HG02884 (cell line): ENCODE measurements at regions not wholly inside any gene's neighbourhood (a gene's known extent, or its start where the extent isn't known, plus 50 kb on each side); places are given as distances from the start of the nearest gene placed in this dataset.

Source experiments
- ATAC-seq: cut with Tn5 transposase; IDR thresholded peaks from one replicate; pipeline ENCODE4 v1.9.1; 2021; ENCODE audit warnings: mild to moderate bottlenecking, moderate library complexity; ENCODE audit not compliant: unreplicated experiment

DNA sequence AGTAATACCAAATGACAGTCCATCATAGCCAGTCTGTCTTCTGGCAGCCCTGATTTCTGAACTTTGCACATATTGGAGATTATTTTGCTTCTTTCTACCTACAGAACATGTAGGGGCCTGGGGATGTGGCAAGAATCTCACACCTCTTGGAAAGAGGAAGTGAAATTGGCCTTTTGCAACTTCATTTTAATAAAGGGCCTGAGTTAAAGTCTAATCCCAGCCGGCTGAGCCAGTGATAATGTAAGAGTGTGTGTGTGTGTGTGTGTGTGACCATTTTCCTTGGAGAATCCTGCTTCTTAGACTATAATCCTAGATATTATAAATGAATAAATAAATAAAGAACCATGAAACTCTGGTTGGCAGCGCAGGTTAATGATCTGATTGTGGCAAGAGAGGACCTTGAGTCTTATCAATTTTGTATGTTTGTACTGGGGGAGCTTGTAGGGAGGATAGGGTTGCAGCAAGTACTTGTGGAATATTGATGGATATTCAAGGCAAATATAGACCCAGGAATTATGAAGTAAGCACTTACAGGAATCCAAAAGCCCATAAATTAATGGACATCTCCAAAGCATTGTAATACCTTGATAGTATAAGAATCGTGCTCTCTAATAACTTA, 233.2 kb upstream of the AMIGO2 start:
- ATAC-seq: peak; percentile 75

DNA sequence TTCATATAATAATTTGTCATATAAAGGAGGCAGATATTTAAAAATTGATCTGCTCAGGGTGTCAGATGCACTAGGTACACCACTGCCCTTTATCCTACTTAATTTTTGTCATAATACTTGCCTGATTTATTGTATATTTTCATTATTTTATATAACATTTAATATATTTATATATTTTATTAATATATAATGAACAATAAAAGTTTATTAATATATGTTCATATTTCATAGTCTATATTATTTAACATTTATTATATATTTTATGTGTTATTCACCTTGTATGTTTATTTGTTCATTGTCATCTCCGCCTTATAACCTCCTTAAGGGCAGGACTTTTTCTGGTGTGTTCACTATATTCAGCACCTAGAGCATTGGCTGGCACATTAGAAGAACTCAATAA, 232.4 kb upstream of the AMIGO2 start:
- ATAC-seq: no peak

DNA sequence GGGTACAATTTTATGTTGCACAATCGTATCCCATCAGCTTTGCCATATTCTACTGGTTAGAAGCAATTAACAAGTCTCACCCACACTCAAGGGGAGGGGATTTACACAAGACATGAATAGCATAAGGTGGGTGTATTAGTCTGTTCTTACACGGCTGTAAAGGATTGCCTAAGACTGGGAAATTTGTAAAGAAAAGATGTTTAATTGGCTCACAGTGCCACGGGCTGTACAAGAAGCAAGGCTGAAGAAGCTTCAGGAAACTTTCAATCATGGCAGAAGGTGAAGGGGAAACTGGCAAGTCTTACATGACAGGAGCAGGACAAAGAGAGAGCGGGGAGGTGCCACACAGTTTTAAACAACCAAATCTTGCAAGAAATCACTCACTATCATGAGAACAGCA, 231.8 kb upstream of the AMIGO2 start:
- no peak for ATAC-seq

DNA sequence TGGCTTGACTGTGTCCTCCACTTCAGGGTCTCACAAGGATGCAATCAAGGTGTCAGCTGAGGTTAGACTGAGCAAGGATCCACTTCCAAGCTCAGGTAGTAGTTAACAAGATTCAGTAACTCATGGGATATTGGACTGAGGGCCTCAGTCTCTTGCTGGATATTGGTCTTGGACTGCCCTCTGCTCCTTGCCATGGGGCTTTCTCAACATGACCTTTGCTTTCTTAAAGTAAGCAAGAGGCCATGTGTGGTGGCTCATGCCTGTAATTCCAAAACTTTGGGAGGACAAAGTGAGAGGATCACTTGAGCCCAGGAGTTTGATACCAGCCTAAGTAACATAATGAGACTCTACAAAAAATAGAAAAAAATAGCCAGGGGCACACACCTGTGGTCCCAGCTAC, 231.3 kb upstream of the AMIGO2 start:
- ATAC-seq: no peak

DNA sequence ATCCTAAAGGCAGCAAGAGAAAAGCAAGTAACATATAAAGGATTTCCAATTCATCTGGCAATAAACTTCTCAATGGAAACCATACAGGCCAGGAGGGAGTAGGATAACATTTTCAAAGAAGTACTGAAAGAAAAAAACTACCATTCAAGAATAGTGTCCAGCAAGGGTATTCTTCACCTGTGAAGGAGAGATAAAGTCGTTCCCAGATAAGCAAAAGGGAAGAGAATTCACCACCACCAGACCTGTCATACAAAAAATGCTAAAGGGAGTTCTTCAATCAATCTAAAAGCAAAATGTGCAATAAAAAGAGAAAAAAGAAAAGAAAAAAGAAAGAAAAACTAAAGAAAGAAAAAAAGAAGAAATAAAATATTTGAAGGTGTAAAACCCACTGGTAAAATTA, 228.9 kb upstream of the AMIGO2 start:
- ATAC-seq: no peak

DNA sequence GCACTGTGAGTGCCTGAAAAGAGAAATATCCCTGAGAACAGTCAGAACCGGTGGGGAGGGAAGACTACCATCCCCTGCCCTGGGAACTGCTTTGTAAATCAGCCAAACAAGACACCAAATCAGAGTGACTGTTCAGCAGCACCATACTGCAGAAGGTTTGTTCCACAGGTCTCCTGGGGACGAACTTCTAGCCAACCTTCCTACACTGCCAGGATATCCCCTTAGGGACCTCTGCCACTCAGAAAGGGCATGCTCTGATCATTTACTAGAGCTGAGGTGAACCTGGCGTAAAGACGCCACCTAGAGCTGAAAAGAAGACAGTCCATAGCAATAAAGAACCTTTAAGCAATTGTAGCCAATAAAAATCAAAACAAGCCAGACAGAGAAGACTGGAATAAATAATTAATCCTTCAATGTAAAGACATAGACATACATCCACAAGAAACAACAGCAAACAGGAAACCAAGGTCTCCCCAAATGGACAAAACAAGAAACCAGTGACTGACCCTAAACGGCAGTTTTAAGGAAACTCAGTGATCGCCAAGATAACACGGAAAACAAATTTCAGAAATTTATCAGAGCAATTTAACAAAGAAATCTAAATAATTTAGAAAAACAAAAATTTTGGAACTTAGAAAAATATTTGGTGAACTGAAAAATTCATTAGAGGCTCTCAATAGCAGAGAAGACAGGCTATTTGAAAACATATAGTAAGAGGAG, 228.1 kb upstream of the AMIGO2 start:
- ATAC-seq: peak; percentile 75

DNA sequence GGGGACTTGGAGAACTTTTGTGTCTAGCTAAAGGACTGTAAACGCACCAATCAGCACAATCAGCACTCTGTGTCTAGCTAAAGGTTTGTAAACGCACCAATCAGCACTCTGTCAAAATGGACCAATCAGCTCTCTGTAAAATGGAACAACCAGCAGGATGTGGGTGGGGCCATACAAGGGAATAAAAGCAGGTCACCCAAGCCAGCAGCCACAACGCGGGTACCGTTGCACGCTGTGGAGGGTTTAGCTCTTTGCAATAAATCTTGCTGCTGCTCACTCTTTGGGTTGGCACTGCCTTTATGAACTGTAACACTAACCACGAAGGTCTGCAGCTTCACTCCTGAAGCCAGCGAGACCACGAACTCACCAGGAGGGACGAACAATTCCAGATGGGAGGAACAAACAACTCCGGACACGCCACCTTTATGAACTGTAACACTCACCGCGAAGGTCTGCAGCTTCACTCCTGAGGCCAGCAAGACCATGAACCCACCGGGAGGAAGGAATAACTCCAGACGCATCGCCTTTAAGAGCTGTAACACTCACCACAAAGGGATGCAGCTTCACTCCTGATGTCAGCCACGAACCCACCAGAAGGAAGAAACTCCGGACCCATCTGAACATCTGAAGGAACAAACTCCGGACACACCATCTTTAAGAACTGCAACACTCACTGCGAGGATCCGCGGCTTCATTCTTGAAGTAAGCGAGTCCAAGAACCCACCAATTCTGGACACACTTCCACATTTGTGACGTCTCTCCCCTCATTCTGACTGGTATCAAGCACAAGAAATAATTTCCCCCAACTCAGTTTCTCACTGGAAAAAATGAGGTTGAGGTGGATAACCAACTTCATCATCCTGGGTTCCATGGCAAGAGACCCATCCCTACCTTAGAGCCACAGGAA, 227.3 kb upstream of the AMIGO2 start:
- ATAC-seq: peak; percentile 16

DNA sequence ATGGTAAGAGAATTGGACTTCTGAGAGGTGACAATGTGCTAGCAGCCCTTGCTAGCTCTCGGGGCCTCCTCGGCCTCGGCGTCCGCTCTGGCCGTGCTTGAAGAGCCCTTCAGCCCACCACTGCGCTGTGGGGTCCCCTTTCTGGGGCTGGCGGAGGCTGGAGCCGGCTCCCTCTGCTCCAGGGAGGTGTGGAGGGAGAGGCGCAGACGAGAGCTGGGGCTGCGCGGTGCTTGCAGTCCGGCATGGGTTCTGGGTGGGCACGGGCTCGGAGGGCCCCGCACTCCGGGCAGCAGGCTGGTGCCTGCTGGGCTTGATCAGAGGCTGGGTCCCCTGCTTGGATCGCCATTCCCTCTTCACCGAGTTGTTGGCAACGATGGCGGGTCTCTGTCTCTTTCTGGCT, 226.4 kb upstream of the AMIGO2 start:
- ATAC-seq: no peak

DNA sequence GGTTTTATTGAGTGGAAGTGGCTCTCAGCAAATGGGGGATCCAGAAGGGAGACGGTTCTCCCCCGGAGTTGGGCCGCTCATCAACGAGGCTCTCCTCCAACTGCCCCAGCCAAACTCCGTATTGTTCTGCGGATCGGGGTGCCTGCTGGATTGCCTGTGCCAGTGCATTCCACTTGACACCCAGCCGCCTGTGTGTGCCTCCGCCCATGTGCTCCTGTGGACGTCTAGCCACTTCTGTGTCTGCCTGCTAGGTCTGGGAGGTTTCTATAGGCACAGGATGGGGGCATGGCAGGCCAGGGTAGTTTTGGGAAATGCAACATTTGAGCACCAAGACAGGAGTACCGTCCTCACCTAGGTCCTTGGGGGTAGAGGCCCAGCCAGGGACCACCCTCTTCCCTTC, 225.7 kb upstream of the AMIGO2 start:
- ATAC-seq: no peak

DNA sequence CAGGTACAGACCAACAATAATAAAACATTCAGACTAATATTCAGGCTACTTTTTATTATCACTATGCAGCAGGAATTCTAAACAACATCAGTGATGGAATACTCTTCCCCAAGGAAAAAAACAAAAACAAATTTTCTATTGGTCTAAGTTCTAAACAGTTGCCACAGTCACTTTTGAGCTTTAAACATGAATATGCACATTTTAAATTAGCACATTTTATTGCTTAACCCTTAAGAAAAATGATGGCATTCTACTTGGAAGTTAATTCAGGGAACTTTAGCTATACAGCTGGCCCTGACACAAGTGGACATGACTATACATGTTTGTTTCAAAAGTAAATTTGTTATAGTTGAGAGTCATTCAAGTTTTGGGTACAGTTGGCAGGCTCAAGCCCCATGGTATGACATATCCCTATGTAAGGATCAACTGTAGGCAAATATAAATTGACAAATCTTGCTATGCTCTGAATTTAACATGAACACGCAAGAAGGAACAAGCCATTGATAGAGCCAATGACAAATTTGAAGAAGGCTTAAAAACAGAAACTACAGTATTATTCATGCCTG, 224.3 kb upstream of the AMIGO2 start:
- ATAC-seq: no peak

DNA sequence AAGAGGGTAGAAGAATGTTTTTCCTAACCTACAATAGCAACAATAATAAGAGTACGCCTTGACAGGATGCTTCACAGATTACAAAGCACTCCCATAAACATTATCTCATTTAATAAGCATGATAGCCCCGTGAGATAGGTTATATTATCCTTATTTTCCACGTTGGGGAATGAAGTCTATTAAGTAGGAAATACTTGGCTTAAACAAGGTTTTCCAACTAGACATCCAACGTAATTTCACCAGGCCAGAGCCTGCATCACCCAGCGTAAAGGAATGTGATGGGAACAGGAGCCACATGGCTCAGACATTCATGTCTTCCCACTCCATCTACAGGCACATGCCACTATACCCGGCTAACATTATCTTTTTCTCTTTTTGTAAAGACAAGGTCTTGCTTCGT, 223.4 kb upstream of the AMIGO2 start:
- no peak for ATAC-seq

DNA sequence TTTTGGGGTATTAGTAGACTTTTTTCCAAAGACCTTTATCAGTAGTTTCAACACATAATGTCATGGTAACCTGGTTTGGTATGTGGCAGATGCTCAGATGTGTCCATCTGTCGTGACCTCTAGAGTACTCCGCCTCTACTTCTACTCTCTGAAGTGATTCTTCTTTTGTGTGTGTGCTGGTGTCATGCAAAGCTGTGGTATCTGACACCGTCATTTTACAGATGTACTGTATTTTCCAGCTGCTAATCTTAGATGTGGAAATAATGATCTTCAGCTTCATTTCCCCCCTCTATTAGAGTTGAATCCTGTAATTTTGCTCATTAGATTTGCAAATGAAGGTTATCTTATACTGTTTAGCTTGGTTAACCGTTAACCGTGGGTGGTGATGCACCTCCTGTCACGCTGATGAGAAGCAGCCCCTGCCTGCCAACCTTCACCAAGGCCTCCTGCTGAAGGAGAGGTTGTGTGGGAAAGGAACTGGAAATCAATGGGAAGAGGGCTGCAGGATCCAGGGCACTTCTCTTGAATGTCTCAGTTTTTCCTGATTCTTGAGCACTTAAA, 222.4 kb upstream of the AMIGO2 start:
- peak; percentile 84 for ATAC-seq

DNA sequence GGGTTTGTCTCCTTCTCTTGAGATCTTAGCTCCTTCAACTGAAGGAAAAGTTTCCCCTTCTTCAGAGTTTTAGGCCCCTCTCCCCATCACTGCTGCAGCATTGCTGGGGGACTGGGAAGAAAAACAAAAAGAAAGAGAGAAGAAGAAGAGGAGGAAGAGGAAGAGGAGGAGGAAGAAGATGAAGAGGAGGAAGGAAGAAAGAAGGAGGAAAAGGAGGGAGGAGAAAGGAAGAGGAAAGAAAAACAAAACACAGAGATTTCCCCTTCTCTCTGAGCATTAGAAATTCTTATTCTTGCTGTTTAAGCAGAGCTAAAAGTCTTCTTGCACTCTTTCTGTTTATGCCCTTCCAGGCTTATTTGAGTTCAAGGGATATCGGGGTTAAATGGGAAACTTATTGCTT, 219.8 kb upstream of the AMIGO2 start:
- no peak for ATAC-seq

DNA sequence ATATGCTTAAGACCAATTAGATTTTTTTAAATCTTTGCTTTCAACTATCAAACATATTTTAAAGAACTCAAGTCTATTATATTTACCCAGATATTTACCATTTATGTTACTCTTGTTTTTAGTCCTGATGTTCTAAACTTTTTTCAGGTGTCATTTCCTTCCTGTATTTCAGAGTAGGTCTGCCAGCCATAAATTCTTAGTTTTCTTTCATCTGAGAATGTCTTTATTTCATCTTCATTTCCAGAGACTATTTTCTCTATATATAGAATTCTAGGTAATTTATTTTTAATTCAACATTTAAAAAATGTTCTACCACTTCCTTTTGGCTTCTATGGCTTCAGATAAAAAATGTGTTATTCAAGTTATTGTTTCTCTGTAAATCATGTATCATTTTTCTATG, 218.2 kb upstream of the AMIGO2 start:
- no peak for ATAC-seq

DNA sequence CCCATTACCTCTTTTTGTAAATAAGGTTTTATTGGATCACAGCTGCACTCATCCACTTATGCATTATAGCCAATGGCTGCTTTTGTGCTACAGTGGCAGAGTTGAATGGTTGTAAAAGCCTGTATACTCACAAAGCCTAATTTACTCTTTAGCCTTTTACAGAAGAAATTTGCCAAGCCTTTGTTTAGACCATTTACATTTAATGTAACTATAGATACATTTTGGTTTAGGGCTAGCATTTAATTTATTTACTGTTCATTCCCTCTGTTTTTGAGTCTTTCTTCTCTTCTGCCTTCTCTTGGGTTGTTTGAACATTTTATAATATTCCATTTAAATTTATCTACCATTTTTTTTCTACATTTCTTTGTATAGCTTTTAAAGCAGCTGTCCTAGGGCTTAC, 217.1 kb upstream of the AMIGO2 start:
- ATAC-seq: no peak

DNA sequence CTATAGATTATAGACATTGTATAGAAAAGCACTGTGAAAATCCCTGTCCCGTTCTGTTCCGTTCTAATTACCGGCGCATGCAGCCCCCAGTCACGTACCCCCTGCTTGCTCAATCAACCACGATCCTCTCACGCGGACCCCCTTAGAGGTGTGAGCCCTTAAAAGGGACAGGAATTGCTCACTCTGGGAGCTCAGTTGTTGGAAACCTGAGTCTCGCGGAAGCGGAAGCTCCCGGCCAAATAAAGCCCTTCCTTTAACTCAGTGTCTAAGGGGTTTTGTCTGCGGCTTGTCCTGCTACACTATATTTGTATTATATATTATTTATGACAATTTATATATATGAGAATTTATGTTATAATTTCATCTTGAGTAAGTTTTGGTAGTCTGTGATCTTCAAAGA, 213.6 kb upstream of the AMIGO2 start:
- ATAC-seq: no peak

DNA sequence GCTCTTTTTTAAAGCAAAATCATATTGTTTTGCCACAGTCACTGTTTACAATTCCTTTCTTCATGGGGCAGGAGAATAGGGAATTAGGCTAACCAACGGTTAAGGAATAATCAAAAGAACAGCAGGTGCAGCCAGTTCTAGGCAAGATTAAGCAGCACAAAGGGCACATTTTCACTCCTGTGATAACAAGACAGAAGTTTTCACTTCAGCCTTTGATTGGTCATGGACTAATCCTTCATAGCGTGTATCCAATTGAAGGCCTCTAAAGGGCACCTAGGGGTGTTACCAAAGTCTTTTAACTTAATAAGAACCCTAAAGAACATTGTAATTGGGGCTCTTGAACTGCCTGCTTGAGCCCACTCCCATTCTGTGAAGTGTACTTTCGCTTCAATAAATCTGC, 206.9 kb upstream of the AMIGO2 start:
- ATAC-seq: no peak
